ENCODE measurements at regions not wholly inside any gene's neighbourhood (a gene's known extent, or its start where the extent isn't known, plus 50 kb on each side); places are given as distances from the start of the nearest gene placed in this dataset.

DNA sequence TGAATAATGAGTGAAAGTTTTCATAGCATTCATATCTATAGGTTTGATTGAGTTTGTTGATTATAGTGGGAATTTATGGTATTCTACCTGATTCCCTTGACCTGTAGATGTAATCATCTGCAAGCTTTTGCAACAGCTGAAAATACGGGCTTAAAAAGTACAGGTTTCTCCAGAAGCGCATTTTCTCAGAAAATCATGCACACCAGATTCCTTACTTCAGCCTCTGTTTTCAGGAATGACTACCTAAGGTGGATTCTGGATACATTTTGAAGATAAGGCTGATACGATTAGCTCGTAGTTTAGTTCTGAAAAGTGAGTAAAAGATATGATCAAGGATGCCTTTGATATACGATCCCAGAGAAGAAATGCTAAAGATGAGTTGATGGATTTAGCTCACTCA, 694.8 kb upstream of the CDH10 start:
- TF ChIP-seq EZH2 (IDR thresholded peaks at IDR 0.05; ENCODE audit: low read length, missing control alignments) = no peak
- TF ChIP-seq, protein P1, sequence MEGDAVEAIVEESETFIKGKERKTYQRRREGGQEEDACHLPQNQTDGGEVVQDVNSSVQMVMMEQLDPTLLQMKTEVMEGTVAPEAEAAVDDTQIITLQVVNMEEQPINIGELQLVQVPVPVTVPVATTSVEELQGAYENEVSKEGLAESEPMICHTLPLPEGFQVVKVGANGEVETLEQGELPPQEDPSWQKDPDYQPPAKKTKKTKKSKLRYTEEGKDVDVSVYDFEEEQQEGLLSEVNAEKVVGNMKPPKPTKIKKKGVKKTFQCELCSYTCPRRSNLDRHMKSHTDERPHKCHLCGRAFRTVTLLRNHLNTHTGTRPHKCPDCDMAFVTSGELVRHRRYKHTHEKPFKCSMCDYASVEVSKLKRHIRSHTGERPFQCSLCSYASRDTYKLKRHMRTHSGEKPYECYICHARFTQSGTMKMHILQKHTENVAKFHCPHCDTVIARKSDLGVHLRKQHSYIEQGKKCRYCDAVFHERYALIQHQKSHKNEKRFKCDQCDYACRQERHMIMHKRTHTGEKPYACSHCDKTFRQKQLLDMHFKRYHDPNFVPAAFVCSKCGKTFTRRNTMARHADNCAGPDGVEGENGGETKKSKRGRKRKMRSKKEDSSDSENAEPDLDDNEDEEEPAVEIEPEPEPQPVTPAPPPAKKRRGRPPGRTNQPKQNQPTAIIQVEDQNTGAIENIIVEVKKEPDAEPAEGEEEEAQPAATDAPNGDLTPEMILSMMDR (conservative IDR thresholded peaks at IDR 0.05 in 1 of 2, IDR thresholded peaks at IDR 0.05 in 1 of 2; ENCODE audit: low read depth in 1 of 2, low read length in 2 of 2) = no peak
- Histone ChIP-seq H3K9ac (ENCODE audit: insufficient read depth, low read length) (no peak overlapping the region), H2AFZ (ENCODE audit: low read length) (no peak overlapping the region), H3K4me3 (replicated peaks in 1 of 4; ENCODE audit: control extremely low read depth in 1 of 4, insufficient read depth in 1 of 4, low read depth in 3 of 4, low read length in 4 of 4) (no peak overlapping the region), H3K27ac (ENCODE audit: insufficient read depth, low read length) (no peak overlapping the region), H3K36me3 (ENCODE audit: control insufficient read depth, insufficient read depth, low read length) (no peaks in the 10 kb centered on the region), H3K79me2 (ENCODE audit: control insufficient read depth, insufficient read depth, low read length) (no peaks in the 10 kb centered on the region), H4K20me1 (ENCODE audit: control insufficient read depth, extremely low read depth, insufficient read depth, low read length) (no peaks in the 10 kb centered on the region), H3K4me2 (ENCODE audit: extremely low read depth, insufficient read depth, low read length) (no peak overlapping the region), H3K27me3 (ENCODE audit: control insufficient read depth, insufficient read depth, low read length) (no peaks in the 10 kb centered on the region), H3K4me1 (ENCODE audit: control insufficient read depth, extremely low read depth, insufficient read depth, low read length) (no peaks in the 10 kb centered on the region), H3K9me3 (ENCODE audit: control insufficient read depth, insufficient read depth, low read depth, low read length) (no peaks in the 10 kb centered on the region)
- DNase-seq (ENCODE audit: low read depth in 2 of 2) = no peak

DNA sequence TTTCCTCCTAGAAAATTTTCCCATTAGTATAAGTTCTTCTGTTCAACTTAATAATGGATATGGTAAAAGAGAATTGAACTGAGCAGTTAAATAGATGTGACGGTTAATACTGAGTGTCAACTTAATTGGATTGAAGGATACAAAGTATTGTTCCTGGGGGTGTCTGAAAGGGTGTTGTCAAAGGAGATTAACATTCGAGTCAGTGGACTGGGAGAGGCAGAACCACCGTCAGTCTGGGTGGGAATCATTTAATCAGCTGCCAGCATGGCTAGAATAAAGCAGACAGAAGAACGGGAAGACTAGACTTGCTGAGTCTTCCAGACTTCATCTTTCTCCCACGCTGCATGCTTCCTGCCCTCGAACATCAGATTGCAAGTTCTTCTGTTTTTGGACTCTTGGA, 689.6 kb upstream of the CDH10 start:
- no peak for DNase-seq (ENCODE audit: low read depth in 2 of 2)
- Histone ChIP-seq H3K4me2 (ENCODE audit: extremely low read depth, insufficient read depth, low read length) (no peak overlapping the region), H3K4me3 (replicated peaks in 1 of 4; ENCODE audit: control extremely low read depth in 1 of 4, insufficient read depth in 1 of 4, low read depth in 3 of 4, low read length in 4 of 4) (no peak overlapping the region), H4K20me1 (ENCODE audit: control insufficient read depth, extremely low read depth, insufficient read depth, low read length) (no peaks in the 10 kb centered on the region), H3K9me3 (ENCODE audit: control insufficient read depth, insufficient read depth, low read depth, low read length) (no peaks in the 10 kb centered on the region), H3K4me1 (ENCODE audit: control insufficient read depth, extremely low read depth, insufficient read depth, low read length) (no peaks in the 10 kb centered on the region), H2AFZ (ENCODE audit: low read length) (no peak overlapping the region), H3K9ac (ENCODE audit: insufficient read depth, low read length) (no peak overlapping the region), H3K27ac (ENCODE audit: insufficient read depth, low read length) (no peak overlapping the region), H3K36me3 (ENCODE audit: control insufficient read depth, insufficient read depth, low read length) (no peaks in the 10 kb centered on the region), H3K79me2 (ENCODE audit: control insufficient read depth, insufficient read depth, low read length) (no peaks in the 10 kb centered on the region), H3K27me3 (ENCODE audit: control insufficient read depth, insufficient read depth, low read length) (no peaks in the 10 kb centered on the region)
- TF ChIP-seq EZH2 (IDR thresholded peaks at IDR 0.05; ENCODE audit: low read length, missing control alignments) = no peak
- TF ChIP-seq, protein P1 (conservative IDR thresholded peaks at IDR 0.05 in 1 of 2, IDR thresholded peaks at IDR 0.05 in 1 of 2; ENCODE audit: low read depth in 1 of 2, low read length in 2 of 2) = no peak

DNA sequence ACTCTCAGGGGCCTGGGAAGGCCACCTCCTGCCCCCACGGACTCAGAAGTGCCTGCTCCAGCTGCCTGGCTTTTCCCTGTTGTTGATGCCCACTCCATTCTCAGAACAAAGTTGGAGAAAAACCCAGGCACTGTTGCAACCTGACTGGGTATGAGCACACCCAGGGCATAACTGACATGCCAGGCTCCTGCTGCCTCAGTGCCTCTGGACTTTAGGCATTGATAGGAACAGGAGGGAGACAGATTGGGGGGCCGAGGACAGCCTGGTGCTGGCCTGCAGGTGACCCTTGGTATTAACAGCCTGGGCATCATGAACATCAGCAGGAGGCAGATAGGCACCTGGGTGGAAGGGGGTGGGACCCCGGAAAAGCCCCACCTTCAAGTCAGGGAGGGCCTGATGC, 685.9 kb upstream of the CDH10 start:
- no peaks in the 10 kb centered on the region for H4K20me1 ChIP-seq (ENCODE audit: control insufficient read depth, extremely low read depth, insufficient read depth, low read length)
- H3K79me2 ChIP-seq (ENCODE audit: control insufficient read depth, insufficient read depth, low read length) = no peaks in the 10 kb centered on the region
- no peak overlapping the region for H3K4me3 ChIP-seq (replicated peaks in 1 of 4; ENCODE audit: control extremely low read depth in 1 of 4, insufficient read depth in 1 of 4, low read depth in 3 of 4, low read length in 4 of 4)
- no peaks in the 10 kb centered on the region for H3K36me3 ChIP-seq (ENCODE audit: control insufficient read depth, insufficient read depth, low read length)
- H3K27ac ChIP-seq (ENCODE audit: insufficient read depth, low read length) = no peak overlapping the region
- H3K27me3 ChIP-seq (ENCODE audit: control insufficient read depth, insufficient read depth, low read length) = no peaks in the 10 kb centered on the region
- no peaks in the 10 kb centered on the region for H3K4me1 ChIP-seq (ENCODE audit: control insufficient read depth, extremely low read depth, insufficient read depth, low read length)
- no peaks in the 10 kb centered on the region for H3K9me3 ChIP-seq (ENCODE audit: control insufficient read depth, insufficient read depth, low read depth, low read length)
- H2AFZ ChIP-seq (ENCODE audit: low read length) = no peak overlapping the region
- no peak overlapping the region for H3K4me2 ChIP-seq (ENCODE audit: extremely low read depth, insufficient read depth, low read length)
- H3K9ac ChIP-seq (ENCODE audit: insufficient read depth, low read length) = no peak overlapping the region
- TF ChIP-seq EZH2 (IDR thresholded peaks at IDR 0.05; ENCODE audit: low read length, missing control alignments) = no peak
- TF ChIP-seq, protein P1 (conservative IDR thresholded peaks at IDR 0.05 in 1 of 2, IDR thresholded peaks at IDR 0.05 in 1 of 2; ENCODE audit: low read depth in 1 of 2, low read length in 2 of 2) = no peak
- no peak for DNase-seq (ENCODE audit: low read depth in 2 of 2)

Measured in fibroblast of lung (primary cell).